HCT116 (cell line): ENCODE measurements at regions not wholly inside any gene's neighbourhood (a gene's known extent, or its start where the extent isn't known, plus 50 kb on each side); places are given as distances from the start of the nearest gene placed in this dataset.

Experiments
- CEBPB ChIP-seq: IDR thresholded peaks from 2 replicates; pipeline ENCODE4 v1.6.1; 2012; ENCODE audit warnings: low read depth
- EGR1 ChIP-seq: IDR thresholded peaks from 2 replicates; pipeline ENCODE4 v1.6.1; 2012; ENCODE audit warnings: low read depth
- ELF1 ChIP-seq: IDR thresholded peaks from 2 replicates; pipeline ENCODE4 v1.6.1; 2012; ENCODE audit warnings: low read depth, borderline replicate concordance
- EZH2phosphoT487 ChIP-seq: fragments of 200-600 bp; IDR thresholded peaks from 2 replicates; pipeline ENCODE4 v1.6.1; 2018; ENCODE audit warnings: antibody characterized with exemption, borderline replicate concordance
- JUND ChIP-seq: IDR thresholded peaks from 2 replicates; pipeline ENCODE4 v1.6.1; 2012
- POLR2AphosphoS5 ChIP-seq: IDR thresholded peaks from 2 replicates; pipeline ENCODE4 v1.6.1; 2011; ENCODE audit warnings: mild to moderate bottlenecking, low read depth, low read length, moderate library complexity
- RAD21 ChIP-seq: IDR thresholded peaks from 2 replicates; pipeline ENCODE4 v1.6.1; 2012; ENCODE audit warnings: low read depth, mild to moderate bottlenecking
- ZNF274 ChIP-seq: fragments of 200-500 bp; sonication (Bioruptor generic); IDR thresholded peaks from 2 replicates; pipeline ENCODE4 v1.6.1; 2014; ENCODE audit warnings: mild to moderate bottlenecking, low read depth, low read length, inconsistent platforms
- TF ChIP-seq, protein P1 (sequence below), 3 experiments: fragments of 200-600 bp in 1 of 3; sonication (generic) in 1 of 3; IDR thresholded peaks in 2 of 3; conservative IDR thresholded peaks in 1 of 3; 2 replicates each; pipeline ENCODE4 v1.5.1; 2012 to 2017; ENCODE audit warnings: low read depth in 2 of 3, low read length in 2 of 3, antibody characterized with exemption in 1 of 3, borderline replicate concordance in 1 of 3, control low read depth in 1 of 3, mild to moderate bottlenecking in 1 of 3, mixed read lengths in 1 of 3, mixed run types in 1 of 3, moderate library complexity in 1 of 3; ENCODE audit not compliant: insufficient read depth in 1 of 3
- TF ChIP-seq, protein P2 (sequence below): IDR thresholded peaks from 2 replicates; pipeline ENCODE4 v1.6.1; 2012; ENCODE audit warnings: low read depth
- TF ChIP-seq, protein P3 (sequence below): IDR thresholded peaks from 2 replicates; pipeline ENCODE4 v1.6.1; 2012
- TF ChIP-seq, protein P4 (sequence below): IDR thresholded peaks from 2 replicates; pipeline ENCODE4 v1.6.1; 2012

DNA sequence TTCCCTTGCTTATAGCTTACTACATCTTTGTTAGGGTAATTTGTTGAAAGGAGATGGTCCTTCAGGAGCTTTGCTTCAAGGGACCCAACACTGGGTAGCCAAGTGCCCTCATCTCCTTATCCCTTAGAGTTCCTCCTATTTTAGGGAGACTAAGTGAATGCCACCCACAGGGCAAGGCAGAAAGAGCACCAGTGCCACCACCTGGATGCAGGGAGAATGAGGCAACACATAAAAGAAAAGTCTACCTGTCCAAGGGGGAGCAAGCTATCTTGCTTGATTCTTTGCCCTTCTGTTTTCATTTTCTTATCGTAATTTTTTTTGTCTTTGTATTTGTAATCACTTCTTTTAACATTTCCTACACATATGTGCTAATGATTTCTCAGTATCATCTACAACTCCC lies 205.5 kb downstream of the NPR3 start:
- TF ChIP-seq, protein P1, sequence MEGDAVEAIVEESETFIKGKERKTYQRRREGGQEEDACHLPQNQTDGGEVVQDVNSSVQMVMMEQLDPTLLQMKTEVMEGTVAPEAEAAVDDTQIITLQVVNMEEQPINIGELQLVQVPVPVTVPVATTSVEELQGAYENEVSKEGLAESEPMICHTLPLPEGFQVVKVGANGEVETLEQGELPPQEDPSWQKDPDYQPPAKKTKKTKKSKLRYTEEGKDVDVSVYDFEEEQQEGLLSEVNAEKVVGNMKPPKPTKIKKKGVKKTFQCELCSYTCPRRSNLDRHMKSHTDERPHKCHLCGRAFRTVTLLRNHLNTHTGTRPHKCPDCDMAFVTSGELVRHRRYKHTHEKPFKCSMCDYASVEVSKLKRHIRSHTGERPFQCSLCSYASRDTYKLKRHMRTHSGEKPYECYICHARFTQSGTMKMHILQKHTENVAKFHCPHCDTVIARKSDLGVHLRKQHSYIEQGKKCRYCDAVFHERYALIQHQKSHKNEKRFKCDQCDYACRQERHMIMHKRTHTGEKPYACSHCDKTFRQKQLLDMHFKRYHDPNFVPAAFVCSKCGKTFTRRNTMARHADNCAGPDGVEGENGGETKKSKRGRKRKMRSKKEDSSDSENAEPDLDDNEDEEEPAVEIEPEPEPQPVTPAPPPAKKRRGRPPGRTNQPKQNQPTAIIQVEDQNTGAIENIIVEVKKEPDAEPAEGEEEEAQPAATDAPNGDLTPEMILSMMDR (IDR thresholded peaks at IDR 0.05 in 2 of 3, conservative IDR thresholded peaks at IDR 0.05 in 1 of 3; ENCODE audit: borderline replicate concordance in 1 of 3, insufficient read depth in 1 of 3, low read depth in 2 of 3, low read length in 2 of 3), result peak; percentile 61 to 72 (median 67); a peak in 5 of 6 replicates
- TF ChIP-seq RAD21, result peak; percentile 79
- TF ChIP-seq, protein P2, sequence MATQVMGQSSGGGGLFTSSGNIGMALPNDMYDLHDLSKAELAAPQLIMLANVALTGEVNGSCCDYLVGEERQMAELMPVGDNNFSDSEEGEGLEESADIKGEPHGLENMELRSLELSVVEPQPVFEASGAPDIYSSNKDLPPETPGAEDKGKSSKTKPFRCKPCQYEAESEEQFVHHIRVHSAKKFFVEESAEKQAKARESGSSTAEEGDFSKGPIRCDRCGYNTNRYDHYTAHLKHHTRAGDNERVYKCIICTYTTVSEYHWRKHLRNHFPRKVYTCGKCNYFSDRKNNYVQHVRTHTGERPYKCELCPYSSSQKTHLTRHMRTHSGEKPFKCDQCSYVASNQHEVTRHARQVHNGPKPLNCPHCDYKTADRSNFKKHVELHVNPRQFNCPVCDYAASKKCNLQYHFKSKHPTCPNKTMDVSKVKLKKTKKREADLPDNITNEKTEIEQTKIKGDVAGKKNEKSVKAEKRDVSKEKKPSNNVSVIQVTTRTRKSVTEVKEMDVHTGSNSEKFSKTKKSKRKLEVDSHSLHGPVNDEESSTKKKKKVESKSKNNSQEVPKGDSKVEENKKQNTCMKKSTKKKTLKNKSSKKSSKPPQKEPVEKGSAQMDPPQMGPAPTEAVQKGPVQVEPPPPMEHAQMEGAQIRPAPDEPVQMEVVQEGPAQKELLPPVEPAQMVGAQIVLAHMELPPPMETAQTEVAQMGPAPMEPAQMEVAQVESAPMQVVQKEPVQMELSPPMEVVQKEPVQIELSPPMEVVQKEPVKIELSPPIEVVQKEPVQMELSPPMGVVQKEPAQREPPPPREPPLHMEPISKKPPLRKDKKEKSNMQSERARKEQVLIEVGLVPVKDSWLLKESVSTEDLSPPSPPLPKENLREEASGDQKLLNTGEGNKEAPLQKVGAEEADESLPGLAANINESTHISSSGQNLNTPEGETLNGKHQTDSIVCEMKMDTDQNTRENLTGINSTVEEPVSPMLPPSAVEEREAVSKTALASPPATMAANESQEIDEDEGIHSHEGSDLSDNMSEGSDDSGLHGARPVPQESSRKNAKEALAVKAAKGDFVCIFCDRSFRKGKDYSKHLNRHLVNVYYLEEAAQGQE, result no peak
- TF ChIP-seq, protein P3, sequence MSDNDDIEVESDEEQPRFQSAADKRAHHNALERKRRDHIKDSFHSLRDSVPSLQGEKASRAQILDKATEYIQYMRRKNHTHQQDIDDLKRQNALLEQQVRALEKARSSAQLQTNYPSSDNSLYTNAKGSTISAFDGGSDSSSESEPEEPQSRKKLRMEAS, result no peak
- TF ChIP-seq POLR2AphosphoS5, result no peak
- TF ChIP-seq EZH2phosphoT487, result no peak
- no peak for TF ChIP-seq CEBPB
- TF ChIP-seq EGR1, result no peak
- no peak for TF ChIP-seq ELF1
- no peak for TF ChIP-seq ZNF274
- TF ChIP-seq, protein P4, sequence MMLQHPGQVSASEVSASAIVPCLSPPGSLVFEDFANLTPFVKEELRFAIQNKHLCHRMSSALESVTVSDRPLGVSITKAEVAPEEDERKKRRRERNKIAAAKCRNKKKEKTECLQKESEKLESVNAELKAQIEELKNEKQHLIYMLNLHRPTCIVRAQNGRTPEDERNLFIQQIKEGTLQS, result no peak
- no peak for TF ChIP-seq JUND
